Sigmoid colon (tissue), 6 donors: ENCODE measurements at regions not wholly inside any gene's neighbourhood (a gene's known extent, or its start where the extent isn't known, plus 50 kb on each side); places are given as distances from the start of the nearest gene placed in this dataset.

Source experiments
- DNase-seq: peaks from one replicate; pipeline ENCODE4 v3.0.0-alpha.2; 2019
- H3K27ac ChIP-seq, 4 donors: fragments of 200-600 bp; sonication (generic); one replicate each; pipeline ENCODE4 v1.5.1; 2016 to 2019; ENCODE audit warnings: mild to moderate bottlenecking in 1 of 4
- H3K27me3 ChIP-seq, 3 donors: fragments of 200-600 bp; sonication (generic); one replicate each; pipeline ENCODE4 v1.5.1; 2019; ENCODE audit warnings: mild to moderate bottlenecking in 1 of 3
- H3K36me3 ChIP-seq, 4 donors: fragments of 200-600 bp; sonication (generic); one replicate each; pipeline ENCODE4 v1.5.1; 2016 to 2019
- H3K4me1 ChIP-seq, 4 donors: fragments of 200-600 bp; sonication (generic); one replicate each; pipeline ENCODE4 v1.5.1; 2017 to 2019
- H3K4me3 ChIP-seq, 4 donors: fragments of 200-600 bp; sonication (generic); one replicate each; pipeline ENCODE4 v1.5.1; 2017 to 2019; ENCODE audit warnings: mild to moderate bottlenecking in 2 of 4, moderate library complexity in 1 of 4
- H3K9me3 ChIP-seq, 4 donors: fragments of 200-600 bp in 3 of 4; sonication (generic) in 3 of 4; one replicate each; pipeline versions ENCODE4 v1.5.1 to v1.6.1; 2013 to 2019
- EP300 ChIP-seq, 4 donors: sonication (generic); formaldehyde crosslinking; IDR thresholded peaks; one replicate each; pipeline ENCODE4 v1.6.1; 2017; ENCODE audit warnings: antibody characterized with exemption in 4 of 4
- POLR2A ChIP-seq, 2 donors: fragments of 450-650 bp; IDR thresholded peaks; one replicate each; pipeline ENCODE4 v1.6.1; 2016; ENCODE audit warnings: antibody characterized with exemption in 2 of 2, mild to moderate bottlenecking in 2 of 2, moderate library complexity in 2 of 2
- POLR2AphosphoS5 ChIP-seq, 4 donors: sonication (generic); formaldehyde crosslinking; IDR thresholded peaks; one replicate each; pipeline ENCODE4 v1.6.1; 2017; ENCODE audit warnings: antibody characterized with exemption in 4 of 4
- WGBS, 2 donors: extraction: QIAGEN DNeasy Blood & Tissue Kit; methylation state at CpG; one replicate each; pipeline ENCODE4 v1.1.7; 2013; 5-methylcytosine and 5-hydroxymethylcytosine counted together
- intact Hi-C: fragments of 100-400 bp; cut with DNase I; formaldehyde crosslinking; loops from one replicate; pipeline ENCODE4 v1.15.1; 2023
- TF ChIP-seq, protein P1 (sequence below), 4 experiments: fragments of 450-650 bp in 3 of 4; fragments of 200-600 bp in 1 of 4; IDR thresholded peaks; one replicate each; pipeline ENCODE4 v1.5.1; 2016 to 2019; ENCODE audit warnings: antibody characterized with exemption in 4 of 4, mild to moderate bottlenecking in 3 of 4, moderate library complexity in 2 of 4
- donor health status: healthy with polysubstance abuse.
- donor health status: healthy.

DNA sequence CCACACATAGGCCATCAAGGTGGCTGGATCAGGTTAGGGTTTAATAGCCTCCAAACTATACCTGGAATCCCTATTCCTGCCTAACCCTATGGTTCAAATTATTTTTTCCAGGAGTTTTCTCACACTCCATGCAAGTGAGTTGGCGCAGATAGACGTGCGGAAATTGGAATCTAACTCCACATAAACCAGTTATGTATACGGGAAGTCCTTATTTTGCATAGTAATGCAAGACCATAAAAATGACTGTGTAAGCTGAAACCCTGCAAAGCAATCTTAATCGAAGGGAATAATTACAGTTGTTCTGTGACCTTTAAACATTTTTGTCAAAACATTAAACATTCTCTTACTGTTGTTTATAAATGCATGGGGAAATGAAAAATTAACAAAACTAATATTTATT is 200.1 kb upstream of the SIX2 start:
- intact Hi-C loops: no loop called here
- DNase-seq: no peak
- 33 to 74% methylated on average over 5 of the region's 5 CpGs for WGBS, 2 donors

DNA sequence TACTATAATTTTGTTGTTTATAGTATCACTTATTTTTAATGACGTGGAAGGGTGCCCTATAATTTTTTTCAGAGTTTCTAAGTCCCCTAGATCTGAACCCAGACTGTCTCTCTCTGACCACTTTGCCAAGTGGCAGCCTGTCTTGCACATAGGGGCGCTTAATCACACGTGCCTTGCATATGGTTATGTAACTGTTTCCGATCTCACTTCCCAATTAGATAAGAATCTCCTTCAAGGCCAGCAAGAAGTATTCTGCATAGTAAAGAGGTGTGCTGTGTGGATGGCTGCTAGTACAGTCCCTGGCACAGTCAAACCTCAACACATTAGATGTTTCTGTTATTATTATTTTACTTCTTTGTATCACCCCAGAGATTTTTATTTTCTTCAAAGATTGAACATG is 197.8 kb upstream of the SIX2 start:
- Histone ChIP-seq H3K4me1 (no peaks in the 10 kb centered on the region), H3K36me3 (no peaks in the 10 kb centered on the region), H3K27ac (no peak overlapping the region), H3K9me3 (peaks cover 0 to 2% (median 0%) of the 10 kb centered on the region in 4 donors), H3K27me3 (no peaks in the 10 kb centered on the region), H3K4me3 (no peak overlapping the region)
- WGBS, 2 donors: 33 to 45% methylated on average over 4 of the region's 4 CpGs
- intact Hi-C loops: no loop called here
- no peak for DNase-seq
- TF ChIP-seq, protein P1, sequence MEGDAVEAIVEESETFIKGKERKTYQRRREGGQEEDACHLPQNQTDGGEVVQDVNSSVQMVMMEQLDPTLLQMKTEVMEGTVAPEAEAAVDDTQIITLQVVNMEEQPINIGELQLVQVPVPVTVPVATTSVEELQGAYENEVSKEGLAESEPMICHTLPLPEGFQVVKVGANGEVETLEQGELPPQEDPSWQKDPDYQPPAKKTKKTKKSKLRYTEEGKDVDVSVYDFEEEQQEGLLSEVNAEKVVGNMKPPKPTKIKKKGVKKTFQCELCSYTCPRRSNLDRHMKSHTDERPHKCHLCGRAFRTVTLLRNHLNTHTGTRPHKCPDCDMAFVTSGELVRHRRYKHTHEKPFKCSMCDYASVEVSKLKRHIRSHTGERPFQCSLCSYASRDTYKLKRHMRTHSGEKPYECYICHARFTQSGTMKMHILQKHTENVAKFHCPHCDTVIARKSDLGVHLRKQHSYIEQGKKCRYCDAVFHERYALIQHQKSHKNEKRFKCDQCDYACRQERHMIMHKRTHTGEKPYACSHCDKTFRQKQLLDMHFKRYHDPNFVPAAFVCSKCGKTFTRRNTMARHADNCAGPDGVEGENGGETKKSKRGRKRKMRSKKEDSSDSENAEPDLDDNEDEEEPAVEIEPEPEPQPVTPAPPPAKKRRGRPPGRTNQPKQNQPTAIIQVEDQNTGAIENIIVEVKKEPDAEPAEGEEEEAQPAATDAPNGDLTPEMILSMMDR (IDR thresholded peaks at IDR 0.05): no peak
- no peak for TF ChIP-seq EP300 (IDR thresholded peaks at IDR 0.05)
- no peak for TF ChIP-seq POLR2A (IDR thresholded peaks at IDR 0.05)
- no peak for TF ChIP-seq POLR2AphosphoS5 (IDR thresholded peaks at IDR 0.05)

More for the DNA sequence above, 200.1 kb upstream of the SIX2 start:
- no peaks in the 10 kb centered on the region for H3K36me3 ChIP-seq
- no peaks in the 10 kb centered on the region for H3K9me3 ChIP-seq
- no peak overlapping the region for H3K27ac ChIP-seq
- TF ChIP-seq POLR2AphosphoS5 (IDR thresholded peaks at IDR 0.05) (no peak), EP300 (IDR thresholded peaks at IDR 0.05) (no peak), POLR2A (IDR thresholded peaks at IDR 0.05) (no peak)
- TF ChIP-seq, protein P1 (IDR thresholded peaks at IDR 0.05): no peak
- no peaks in the 10 kb centered on the region for H3K27me3 ChIP-seq
- no peaks in the 10 kb centered on the region for H3K4me1 ChIP-seq
- H3K4me3 ChIP-seq: no peak overlapping the region

DNA sequence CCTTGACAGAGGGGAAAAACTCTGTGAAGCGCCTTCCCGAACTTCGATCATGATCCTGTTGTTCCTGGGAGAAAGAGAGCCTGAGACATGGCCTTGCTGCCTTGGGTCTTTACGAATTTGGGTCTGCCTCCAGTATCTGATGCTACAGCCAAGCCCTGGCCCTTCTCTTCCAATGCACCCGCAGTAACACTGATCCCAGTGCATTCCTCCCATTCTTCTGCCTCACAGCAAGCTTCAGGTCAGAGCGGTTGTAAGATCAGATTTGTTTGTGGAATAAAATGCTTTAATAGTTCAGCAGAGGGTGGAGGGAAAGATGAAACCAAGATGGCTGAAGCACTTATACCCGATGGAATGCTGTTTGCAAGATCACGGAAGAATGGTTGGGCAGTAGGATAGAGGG is 196.7 kb upstream of the SIX2 start:
- no peak for DNase-seq
- H3K27ac ChIP-seq: no peak overlapping the region
- H3K27me3 ChIP-seq: no peaks in the 10 kb centered on the region
- H3K4me3 ChIP-seq: no peak overlapping the region
- no peaks in the 10 kb centered on the region for H3K4me1 ChIP-seq
- TF ChIP-seq, protein P1 (IDR thresholded peaks at IDR 0.05): no peak
- no peak for TF ChIP-seq POLR2A (IDR thresholded peaks at IDR 0.05)
- H3K9me3 ChIP-seq: peaks cover 0 to 2% (median 0%) of the 10 kb centered on the region in 4 donors
- intact Hi-C loops: no loop called here
- no peaks in the 10 kb centered on the region for H3K36me3 ChIP-seq
- WGBS, 2 donors: 90 to 93% methylated on average over 8 of the region's 8 CpGs

DNA sequence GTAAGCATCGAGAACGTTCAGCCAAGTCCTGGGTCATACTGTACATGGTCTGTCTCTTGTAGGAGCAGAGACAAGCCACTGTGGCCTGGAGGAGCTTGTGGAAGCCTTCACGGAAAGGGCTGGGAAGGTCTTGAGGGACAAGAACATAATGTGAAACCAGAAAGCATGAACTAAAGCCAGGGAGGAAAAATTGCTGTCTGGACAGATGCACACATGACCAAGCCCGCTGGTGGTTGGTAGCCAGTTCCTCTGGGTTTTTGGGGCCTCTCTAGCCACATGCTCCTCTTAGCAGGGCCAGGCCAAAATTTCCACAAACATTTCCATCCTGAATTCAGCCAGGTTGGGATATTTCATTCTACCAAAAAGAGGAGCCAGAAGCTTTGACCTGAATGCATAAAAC is 196.2 kb upstream of the SIX2 start:
- H3K27ac ChIP-seq: no peak overlapping the region
- WGBS, 2 donors: 94 to 95% methylated on average over 4 of the region's 4 CpGs
- H3K4me3 ChIP-seq: no peak overlapping the region
- intact Hi-C loops: no loop called here
- no peaks in the 10 kb centered on the region for H3K36me3 ChIP-seq
- TF ChIP-seq POLR2A (IDR thresholded peaks at IDR 0.05): no peak
- TF ChIP-seq EP300 (IDR thresholded peaks at IDR 0.05): no peak
- no peaks in the 10 kb centered on the region for H3K4me1 ChIP-seq
- H3K9me3 ChIP-seq: peaks cover 0 to 2% (median 0%) of the 10 kb centered on the region in 4 donors
- DNase-seq: no peak
- H3K27me3 ChIP-seq: no peaks in the 10 kb centered on the region

DNA sequence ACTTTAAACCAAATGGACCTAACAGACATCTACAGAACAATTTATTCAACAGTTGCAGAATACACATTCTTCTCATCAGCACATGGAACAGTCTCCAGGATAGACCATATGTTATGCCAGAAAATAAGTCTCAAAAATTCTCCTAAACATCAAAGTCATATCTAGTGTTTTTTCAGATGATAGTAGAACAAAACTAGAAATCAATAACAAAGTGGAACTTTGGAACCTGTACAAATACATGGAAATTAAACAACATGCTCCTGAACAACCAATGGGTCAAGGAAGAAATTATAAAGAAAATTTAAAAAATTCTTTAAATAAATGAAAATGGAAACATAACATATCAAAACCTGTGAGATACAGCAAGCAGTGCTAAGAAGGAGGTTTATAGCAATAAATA is 194.1 kb upstream of the SIX2 start:
- Histone ChIP-seq H3K27ac (no peak overlapping the region), H3K4me3 (no peak overlapping the region), H3K9me3 (peaks cover 0 to 2% (median 0%) of the 10 kb centered on the region in 4 donors), H3K4me1 (no peaks in the 10 kb centered on the region), H3K36me3 (no peaks in the 10 kb centered on the region), H3K27me3 (no peaks in the 10 kb centered on the region)
- no peak for DNase-seq
- intact Hi-C loops: no loop called here
- no peak for TF ChIP-seq POLR2AphosphoS5 (IDR thresholded peaks at IDR 0.05)
- TF ChIP-seq POLR2A (IDR thresholded peaks at IDR 0.05): no peak
- TF ChIP-seq EP300 (IDR thresholded peaks at IDR 0.05): no peak
- TF ChIP-seq, protein P1 (IDR thresholded peaks at IDR 0.05): no peak
